NCI-H2196 treated with DMSO at 0.1 percent for 48 hours (cell line): ENCODE measurements at regions not wholly inside any gene's neighbourhood (a gene's known extent, or its start where the extent isn't known, plus 50 kb on each side); places are given as distances from the start of the nearest gene placed in this dataset.

Experiments used
- DNase-seq: peaks from one replicate; lab custom pipeline; 2025; ENCODE audit not compliant: unreplicated experiment; lab: John Stamatoyannopoulos, UW

GRCh38 chr11:31910950-31911576, 99.9 kb upstream of the PAX6 start:
- DNase-seq: no peak

- peak; percentile 7 for DNase-seq
Observed at GRCh38 chr11:31903225-31904074, 92.3 kb upstream of the PAX6 start.

DNA sequence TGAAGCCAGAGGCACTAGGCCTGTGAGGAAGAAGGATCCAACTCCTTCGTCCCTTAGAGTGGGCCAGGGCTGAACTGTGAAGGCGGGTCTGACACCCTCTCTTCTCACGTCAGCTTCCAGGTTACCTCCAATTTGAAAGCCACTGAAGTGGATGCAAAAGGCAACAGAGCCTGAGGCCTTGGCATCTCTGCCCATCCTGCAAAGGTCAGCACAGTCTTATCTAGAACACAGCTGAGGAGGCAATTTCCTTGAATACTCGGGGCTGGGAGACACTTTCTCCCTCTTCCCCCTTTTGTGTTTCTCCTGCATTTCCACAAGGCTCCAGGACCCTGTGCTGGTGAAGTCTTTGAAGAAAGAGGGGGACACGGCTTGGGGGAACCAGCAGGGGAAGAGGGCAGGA, 91.6 kb upstream of the PAX6 start:
- DNase-seq: no peak

DNA sequence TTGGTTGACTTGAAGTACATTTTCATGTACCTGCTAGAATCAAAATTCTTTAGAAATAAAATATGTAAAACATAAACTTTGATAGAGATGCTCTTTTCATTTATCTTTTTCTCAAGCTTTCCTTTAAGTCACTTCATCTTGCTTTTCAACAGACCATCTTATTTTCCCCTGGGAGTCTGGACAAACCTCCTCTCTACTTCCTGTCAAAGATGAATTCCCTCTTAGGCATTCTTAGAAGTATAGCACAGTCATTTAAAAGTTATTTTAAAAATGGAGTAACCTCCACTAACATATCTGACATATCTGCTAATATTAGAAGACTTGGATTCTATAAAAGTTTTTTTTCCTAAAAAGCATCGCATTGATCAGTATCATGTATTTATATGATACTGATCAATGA, 84.8 kb upstream of the PAX6 start:
- DNase-seq: no peak

- DNase-seq: no peak
Observed at GRCh38 chr11:31887180-31887579, 76.1 kb upstream of the PAX6 start.

GRCh38 chr11:31884080-31884479, 73.0 kb upstream of the PAX6 start:
- DNase-seq: no peak

GRCh38 chr11:31883435-31883834, 72.3 kb upstream of the PAX6 start:
- DNase-seq: no peak

DNA sequence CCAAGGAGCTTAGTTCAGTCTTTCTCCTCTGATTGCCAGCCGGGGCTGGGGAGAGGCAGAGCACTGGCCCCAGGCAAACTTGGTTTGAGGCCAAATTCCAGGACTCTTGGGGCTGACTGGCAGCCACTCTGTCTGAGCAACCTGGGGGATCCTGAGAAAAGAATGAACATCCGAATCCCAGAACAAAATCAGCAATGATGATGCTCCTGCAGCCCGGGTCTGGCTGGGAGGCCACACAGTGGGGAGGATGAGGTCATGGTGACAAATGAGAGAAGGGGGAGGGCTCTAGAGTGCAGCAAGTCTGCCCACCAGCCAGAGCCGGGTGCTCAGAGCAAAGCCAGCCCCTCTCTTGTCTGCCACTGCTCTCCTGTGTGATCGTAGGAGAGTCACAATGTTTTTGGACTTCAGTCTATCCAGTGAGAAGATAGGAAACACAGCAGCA, 71.8 kb upstream of the PAX6 start:
- DNase-seq: no peak

DNA sequence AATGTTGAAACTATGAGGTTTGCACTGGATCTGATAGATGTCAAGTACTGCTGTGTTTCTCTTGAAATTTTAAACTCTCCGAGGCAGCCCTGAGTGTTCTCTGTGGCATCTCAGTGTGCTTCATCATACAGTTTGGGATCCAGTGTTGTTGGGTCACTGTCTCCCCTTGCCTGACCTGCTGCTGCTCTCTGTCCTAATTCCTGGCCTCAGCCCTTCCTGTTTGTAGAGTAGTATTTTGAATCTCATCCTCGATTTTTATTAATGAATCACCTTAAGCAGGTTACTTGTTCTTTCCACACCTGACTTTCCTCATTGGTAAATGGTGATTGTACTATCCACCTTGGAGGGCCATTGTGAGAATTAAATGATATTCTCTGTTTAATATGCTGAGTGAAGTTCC, 70.7 kb upstream of the PAX6 start:
- DNase-seq: no peak

GRCh38 chr11:31879681-31880080, 68.6 kb upstream of the PAX6 start:
- no peak for DNase-seq

- DNase-seq: no peak
Observed at GRCh38 chr11:31877863-31878262, 66.7 kb upstream of the PAX6 start.

DNA sequence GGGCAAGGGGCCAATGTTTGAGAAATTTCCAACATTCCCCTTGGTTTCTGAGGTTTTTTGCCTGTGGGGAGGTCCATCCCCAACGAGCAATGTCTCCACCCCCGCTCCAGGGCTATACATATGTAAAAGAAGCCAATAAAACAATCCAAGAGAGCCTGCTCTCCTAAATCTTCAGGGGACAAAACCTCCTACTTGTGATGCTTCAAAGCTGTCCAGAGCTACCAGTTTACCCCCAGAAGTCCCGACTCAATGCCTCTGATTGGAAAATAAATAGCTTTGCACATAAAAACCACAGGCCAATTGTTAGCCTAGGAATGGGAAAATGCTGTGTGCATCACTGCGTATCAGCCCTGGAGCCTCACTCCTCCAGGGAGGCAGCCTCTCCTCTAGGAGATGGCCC, 66.0 kb upstream of the PAX6 start:
- DNase-seq: no peak

GRCh38 chr11:31875866-31876560, 64.9 kb upstream of the PAX6 start:
- DNase-seq: no peak

DNA sequence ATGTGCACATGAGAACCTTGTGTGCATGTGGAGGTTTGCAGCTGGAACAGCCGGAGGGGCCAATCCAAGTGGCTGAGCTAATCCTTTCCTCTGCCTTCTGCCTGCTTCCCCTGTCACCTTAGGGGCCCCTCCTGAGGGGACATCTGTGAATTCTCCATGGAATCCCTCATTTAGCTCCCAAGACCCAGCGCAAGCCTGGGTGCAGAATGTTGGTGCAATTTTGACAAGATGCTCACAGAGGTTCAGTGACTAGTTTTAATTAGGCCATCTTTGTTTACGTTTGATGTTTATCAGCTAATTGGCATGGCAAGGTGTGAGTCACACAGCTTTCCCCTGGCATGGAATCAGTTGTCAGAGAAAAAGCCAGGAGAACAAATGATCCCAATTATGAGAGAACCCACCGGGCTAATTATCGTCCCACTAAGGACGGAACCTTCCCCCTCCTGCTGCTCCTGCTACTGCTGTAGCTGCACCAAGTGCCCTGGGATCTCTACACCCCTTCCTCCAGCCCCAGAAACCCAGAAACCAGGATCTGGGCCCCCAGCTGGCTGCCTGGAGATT, 63.6 kb upstream of the PAX6 start:
- no peak for DNase-seq

DNA sequence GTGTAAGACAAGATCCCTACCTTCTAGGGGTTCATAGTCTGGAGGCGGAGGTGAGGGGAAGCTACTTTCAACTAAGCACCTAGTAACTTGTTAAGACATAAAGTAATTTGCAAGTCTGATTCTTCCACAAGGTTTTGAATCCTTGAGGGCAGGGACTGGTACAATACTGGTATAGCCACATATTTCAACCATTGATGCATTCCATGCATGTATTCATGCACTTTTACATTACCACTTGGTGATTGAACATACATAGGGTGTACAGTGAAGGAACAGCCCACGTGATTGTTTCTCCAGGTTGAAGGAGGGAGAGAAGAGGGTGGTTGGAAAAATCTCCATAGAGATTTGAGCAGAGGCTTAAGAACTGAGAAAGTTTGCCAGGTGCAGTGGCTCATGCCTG, 62.0 kb upstream of the PAX6 start:
- no peak for DNase-seq

DNA sequence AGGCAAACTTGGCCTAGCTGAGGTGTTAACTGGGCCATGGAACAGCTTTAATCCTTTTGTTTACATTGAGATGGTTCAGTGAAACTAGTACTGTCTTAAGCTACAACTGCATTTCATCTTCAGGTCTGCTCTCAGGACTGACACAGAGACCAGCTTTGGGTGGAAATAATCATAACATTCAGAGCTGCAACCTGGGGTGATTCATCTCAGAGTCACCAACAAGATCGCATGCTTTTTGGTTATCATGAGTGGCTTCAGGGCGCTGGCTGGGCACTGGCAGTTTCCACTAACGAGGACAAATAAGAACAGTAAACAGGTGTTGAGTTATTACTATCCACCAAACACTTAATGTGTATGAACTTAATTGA, 60.9 kb upstream of the PAX6 start:
- no peak for DNase-seq

DNA sequence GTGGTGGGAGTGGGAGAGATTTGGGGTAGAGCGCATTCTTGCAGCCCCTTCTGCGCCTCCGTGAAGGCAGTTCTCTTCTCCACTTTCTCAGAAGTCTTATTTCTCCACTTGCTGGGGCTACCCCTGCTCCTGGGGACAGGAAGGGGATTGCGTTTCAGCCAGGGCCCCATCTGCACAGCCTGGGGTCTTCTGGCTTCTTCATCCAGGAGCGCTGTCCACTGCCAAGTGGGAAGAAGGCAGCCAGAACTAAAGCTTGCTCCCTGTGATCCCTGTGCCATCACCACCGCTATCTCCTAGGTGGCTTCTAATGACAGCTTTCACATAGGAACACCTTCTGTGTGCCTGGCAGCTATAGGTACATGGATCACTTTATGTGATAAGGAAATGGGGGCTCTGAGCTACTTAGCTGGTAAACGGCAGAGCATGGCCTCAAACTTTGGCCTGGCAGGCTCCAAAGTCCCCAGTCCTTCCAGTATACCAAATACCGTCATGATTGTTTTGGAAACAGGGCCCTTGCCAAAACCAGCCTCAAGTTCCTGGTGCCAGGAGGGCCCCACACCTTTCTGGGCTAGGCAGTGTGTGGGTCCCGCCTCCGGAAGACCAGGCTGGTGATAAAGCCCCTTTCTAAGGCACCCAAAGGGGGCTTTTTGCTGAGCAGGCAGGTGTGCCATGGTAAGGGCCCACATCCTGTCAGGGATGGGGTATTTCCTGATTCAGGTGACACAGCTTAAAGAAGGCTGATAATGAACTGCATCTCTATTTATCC, 60.4 kb upstream of the PAX6 start:
- no peak for DNase-seq

DNA sequence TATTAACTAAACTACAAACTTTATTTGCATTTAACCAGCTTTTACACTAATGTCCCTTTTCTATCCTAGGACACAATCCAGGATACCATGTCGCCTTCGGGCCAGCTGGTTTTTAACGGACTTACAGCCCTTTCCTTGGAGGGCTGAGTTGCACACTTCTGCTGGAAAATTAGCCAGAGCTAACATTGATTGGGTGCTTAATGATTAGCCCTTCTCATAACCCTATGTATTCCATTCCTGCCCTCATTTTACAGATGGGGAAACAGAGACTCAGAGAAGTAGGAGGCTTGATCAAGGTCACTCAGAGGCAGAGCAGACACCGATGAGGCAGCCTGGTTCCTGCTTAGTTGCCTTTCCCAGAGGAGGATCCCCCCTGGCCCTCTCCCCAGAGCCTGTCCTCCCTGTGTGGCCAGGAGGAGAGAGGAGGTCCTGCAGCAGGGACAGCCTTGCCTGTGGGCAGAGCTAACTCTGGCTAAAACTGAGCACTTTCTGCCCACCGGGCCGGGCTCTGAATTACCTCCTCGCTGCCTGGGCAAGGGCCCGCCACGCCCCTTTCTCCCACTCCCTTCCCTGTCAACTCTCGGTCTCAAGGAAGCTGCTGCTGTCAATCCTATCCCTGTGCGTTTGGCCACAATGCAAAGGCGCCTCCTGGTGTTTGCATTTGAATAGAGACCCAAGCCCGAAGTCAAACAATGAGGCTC, 59.6 kb upstream of the PAX6 start:
- DNase-seq: no peak

GRCh38 chr11:31869986-31870385, 58.9 kb upstream of the PAX6 start:
- DNase-seq: no peak

GRCh38 chr11:31865606-31866300, 54.6 kb upstream of the PAX6 start:
- no peak for DNase-seq
